LHCN-M2 (cell line): ENCODE measurements at regions not wholly inside any gene's neighbourhood (a gene's known extent, or its start where the extent isn't known, plus 50 kb on each side); places are given as distances from the start of the nearest gene placed in this dataset.
A peak's percentile ranks its signal among the peaks of the same experiment; 100 is the strongest.

Experiments
- DNase-seq: peaks from one replicate; pipeline ENCODE4 v3.0.0-alpha.2; 2012; ENCODE audit warnings: low read depth

DNA sequence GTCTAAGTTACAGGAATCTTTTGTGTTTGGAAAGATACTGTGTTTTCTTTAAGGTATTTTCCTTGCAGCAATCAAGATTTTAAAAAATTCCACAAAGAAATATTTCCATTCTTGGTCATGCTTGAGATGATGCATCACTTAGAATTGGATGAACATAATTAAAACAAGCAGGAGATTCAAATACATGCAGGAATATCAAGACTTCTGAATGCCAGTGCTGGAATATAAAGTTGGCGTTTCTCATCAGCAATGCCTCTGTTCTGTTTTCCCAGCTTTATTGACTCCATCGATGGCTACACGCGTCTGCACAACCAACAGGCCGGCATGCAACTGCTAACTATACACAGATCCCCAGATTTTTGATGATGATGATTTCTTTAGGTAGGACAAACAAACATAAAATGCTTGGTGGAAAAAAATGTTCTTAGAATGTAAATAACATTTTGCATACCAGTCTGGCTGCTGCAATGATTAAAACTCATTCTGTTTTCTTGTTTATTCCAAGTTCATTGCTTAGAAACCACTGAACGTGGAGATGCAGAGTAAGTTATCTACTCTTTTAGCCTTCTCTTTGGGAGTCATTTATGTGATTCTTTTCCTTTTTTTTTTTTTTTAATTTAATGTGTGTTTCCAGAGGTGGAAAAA lies 91.3 kb upstream of the FAM171A1 start:
- no peak for DNase-seq

DNA sequence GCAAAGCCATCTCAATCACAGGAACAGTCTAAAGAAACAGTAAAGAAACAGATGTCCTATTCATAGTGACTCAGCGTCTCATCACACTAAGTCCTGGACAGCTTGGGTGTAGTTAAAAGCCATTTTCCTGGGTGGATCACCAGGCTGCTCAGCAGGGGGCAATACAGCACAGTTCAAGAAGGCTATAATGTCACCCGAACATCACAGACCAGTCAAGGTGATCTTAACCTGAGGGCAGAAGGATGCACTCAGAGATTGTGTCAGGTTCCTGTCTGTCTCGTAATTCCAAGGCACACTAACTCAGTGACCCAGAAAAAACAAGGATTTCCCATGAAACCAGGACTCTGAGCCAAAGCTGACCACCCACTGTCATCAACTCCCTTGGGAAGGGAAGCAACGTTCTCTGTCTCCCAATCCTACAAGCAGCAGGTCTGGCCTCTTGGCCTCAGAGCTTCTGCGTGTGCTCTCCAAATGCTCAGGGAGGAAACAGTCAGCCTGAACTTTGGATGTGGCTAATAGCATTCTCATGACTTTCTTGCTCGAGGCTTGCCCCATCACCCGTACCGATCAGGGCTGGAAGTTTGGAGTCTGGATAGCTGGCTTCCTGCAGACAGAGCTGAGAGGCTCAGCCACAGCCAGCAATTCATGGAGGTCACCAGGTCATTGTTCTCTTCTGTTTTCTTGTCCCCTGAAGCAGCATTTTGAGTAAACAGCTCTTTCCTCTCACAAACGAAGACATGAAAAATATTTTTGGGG lies 90.4 kb upstream of the FAM171A1 start:
- peak; percentile 36 for DNase-seq

DNA sequence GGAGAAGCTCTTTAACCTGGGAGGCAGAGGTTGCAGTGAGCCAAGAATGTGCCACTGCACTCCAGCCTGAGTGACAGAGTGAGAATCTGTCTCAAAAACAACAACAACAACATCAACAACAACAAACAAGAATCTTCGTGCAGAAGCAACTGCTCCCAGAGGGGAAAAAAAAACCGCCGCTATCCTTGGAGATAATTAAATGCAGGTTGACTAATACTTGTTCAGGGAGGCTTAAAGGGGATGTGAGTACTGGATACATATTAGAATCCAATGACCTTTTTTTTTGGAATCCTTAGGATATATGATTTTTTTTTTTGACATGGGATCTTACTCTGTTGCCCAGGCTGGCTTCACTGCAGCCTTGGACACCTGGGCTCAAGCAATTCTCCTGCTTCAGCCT lies 89.6 kb upstream of the FAM171A1 start:
- no peak for DNase-seq

DNA sequence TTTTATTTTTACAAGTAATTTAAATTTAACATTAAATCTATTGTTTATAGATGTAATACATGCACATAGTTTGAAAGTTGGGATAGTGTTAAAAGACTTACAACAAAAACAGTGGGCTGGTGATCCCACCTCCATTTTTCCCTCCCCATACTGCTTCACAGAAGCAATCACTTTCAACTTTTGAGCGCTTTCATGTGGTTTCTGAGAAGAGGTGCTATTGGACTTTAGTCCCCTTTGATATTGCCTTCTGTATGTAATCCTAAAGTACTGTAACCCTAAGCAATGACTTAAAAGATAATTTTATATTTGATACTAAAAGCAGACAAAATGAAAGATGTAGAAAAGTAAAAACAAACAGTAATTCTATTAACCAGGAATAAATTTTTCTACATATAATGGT lies 88.1 kb upstream of the FAM171A1 start:
- no peak for DNase-seq

DNA sequence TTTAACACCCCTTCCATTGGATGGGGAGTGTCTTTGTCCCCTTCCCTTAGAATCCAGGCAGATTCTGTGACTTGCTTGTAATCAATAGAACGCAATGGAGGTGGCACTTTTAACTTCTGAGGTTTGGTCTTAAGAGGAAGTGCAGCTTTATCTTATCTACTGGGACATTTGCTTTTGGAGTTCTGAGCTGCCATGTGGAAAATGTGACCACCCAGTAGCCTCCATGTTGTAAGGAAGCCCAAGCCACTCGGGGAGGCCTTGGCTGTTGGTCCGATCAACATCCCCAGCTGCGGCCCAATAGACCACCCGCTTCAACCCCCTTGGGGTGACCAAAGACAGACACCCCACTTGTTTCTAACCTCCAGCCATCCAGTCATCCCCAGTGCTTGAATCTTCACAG lies 86.3 kb upstream of the FAM171A1 start:
- DNase-seq = no peak

DNA sequence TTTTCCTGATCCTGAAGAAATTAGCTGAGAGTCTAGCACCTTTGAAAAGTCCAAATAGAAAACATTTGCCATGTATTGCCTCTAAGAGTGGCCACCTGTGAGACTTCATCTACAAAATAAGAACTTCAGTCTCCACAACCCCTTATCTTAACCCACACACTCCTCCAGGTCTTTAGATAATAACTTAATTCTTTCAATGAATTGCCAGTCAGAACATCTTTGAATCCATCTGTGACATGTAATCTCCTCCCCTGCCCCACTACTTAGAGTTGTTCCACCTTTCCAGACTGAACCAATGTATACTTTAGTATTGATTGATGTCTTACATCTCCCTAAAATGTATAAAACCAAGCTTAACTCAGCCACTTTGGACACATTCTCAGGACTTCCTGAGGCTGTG lies 84.4 kb upstream of the FAM171A1 start:
- no peak for DNase-seq

DNA sequence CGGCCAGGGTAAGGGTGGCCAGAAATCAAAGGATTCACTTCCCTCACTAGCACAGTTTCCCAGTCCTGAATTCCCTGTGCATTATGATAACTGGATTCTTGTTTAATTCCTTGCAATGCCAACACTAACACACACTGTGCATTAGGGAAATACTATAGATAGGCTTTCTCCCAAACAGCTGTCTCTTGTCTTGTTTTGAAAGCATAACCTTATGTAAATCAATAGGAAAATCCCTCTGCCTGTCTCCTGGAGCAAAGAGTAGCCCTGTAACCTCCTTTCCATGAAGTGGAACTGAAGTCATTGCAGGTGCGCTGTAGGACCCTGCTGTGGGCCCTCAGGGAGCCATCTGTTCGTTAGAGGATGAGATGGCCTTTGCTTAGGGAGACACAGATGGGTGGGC lies 82.8 kb upstream of the FAM171A1 start:
- no peak for DNase-seq

DNA sequence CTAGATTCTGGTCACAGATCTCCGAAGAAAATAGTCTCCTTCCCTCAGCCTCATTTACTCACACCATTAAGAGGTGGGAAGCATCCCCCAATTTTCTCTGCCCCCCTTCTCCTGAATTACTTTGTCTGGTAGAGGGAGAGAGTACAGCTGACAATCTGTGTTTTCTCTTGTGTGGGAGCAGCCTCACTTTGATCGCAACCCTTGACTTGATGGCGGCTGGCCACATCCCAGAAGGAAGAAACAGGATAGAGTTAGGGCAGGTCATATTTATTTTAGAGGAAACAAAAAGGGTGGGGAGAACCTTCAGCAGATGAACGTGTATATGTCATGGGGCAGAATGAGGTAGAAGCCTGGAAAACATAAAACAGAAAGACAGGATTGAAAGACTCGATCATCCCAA lies 82.4 kb upstream of the FAM171A1 start:
- DNase-seq = no peak

DNA sequence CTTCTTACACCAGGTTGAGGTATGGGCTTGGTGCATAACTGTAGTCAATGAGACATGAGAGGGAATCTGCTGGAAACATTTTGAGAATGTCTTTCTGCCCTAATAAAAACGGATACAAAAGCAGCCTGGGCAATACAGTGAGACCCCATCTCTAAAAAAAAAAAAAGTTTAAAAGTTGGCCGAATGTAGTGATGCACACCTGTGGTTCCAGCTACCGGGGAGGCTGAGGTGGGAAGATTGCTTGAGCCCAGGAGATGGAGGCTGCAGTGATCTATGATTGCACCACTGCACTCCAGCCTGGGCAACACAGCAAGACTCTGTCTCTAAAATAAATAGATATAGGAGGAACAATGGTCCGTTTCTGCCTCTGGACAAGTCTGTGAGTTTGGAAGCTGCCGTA lies 81.5 kb upstream of the FAM171A1 start:
- no peak for DNase-seq

DNA sequence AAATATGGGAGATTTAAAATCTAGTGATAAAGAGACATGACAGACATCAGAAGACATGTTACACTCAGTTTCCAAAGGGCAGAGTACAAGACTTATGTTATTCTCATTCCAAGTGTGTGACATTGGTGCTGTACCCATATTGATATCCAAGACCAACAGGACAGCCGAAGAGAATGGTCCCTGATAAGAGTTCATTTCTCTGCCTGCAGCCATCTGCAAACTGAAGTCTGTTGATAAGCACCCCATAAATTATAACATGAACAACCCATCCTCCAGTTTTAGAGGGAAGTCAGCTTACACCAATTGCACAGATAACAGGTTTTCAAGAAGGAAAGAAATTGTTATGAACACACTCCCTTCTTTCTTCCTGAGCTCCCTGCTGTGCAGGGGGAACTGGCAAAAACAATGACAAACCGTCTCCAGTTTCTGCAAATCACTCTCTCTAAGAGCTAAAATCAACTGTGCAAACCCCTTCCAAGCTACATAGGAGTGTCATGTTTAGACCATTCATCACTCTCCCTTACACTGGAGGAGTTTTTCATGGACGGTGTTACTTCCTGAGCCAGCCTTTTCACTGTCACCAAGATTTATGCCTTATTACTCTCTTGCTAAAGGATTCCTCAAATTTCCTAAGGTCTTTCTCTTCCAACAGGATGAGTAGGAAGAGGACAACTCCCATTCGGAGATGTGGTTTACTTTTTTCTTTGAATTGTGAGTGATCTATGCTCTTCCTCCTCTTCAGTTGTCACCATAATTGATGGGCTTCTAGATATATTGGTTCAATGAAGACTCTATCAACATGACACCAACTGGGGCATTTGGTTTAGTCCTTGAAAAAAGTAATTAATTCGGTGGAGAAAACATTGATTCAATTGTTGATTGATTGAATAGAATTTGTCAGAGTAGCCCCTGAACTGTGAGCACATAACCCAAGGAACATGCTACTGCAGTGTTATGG lies 80.3 kb upstream of the FAM171A1 start:
- DNase-seq = no peak

DNA sequence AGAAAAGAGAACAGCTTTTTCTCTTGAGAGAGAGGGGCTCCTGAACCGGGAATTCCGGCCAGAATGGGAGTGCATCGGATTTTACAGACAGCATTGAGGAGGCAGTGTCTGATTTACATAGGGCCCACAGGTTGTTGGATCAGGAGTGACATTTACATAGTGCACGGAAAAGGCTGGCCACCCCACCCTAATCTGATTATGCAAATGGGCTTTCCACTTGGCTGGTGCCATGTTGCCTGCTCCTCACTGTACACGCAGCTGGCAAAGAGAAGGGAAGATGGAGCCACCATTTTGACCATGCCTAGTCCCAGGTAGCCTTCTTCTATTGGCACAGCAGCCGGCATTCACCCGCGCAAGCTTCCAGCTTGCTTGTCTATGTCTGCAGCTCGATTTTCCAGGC lies 77.5 kb upstream of the FAM171A1 start:
- DNase-seq = no peak

DNA sequence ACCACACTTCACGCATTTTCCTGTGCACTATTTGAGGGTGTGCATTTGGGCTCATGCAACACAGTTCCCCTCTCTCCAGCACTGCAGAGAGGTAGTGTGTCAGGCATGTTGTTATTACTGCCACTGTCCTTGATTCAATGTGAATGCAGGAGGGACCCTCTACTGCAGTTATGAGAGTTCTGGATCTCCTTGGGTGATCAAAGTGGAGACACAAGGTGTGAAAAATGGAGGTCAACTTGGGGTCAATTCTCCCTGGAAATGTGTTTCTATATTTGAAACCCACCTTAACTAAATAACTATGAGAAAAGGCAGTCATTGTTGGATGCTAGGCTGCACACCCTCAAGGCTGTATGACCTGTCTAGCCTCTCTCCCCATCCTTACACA lies 73.9 kb upstream of the FAM171A1 start:
- no peak for DNase-seq

DNA sequence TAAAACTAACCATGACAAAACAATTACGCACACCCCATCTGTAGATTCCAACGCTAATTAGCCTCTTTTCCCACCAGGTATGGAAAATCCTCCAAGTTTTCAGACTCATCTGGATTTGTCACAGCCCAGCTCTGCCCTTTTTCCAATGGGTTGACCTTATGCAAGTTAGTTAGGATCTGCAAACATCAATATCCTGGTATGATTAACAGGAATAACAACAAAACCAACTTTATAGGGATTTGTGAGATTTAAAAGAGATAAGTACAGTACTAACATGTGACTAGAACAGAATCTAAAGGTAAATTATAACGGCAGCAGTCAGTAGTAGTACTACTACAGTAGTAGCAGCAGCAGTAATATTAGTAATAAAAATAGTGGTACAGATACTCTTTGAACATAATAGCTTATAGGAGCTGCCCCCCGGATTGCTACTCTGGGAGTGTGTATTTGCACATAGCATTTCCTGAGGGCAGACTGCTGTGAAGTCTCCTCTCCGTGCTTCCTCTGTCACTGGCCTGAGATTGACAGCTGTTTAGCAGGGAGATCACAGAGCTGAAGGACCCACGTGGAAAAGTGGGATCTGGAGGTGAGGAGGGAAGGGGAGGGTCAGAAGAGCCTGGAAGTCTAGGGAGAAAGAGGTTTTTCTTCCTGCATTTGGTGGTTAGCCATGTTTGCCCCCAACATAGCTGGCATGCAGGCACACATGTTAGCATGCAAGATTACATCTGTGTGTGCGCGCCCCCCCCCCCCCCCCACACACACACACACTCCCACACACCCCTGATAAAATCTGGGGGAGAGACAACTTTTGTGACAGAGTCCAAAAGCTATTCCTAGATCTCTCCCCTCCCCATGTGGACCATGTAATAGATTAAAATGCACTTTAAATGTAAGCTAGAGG lies 73.3 kb upstream of the FAM171A1 start:
- DNase-seq = no peak

DNA sequence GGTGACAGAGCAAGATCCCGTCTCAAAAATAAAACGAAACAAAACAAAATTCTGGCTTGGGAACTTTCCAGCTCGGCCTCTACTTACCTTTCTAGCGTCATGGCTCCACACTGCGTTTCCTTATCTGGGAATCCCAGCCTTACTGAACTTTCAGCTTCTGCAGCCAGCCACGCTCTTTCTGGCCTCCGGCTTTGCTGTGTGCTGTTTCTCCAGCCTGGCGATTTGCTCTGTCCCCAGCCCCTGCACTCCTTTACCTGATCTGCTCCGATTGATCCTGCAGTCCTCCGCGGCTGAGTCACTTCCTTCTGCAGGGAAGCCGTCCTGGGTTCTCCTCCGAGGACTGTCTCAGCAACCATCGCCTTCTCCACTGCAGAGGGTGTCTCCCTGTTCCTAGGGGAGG lies 71.0 kb upstream of the FAM171A1 start:
- DNase-seq = no peak

DNA sequence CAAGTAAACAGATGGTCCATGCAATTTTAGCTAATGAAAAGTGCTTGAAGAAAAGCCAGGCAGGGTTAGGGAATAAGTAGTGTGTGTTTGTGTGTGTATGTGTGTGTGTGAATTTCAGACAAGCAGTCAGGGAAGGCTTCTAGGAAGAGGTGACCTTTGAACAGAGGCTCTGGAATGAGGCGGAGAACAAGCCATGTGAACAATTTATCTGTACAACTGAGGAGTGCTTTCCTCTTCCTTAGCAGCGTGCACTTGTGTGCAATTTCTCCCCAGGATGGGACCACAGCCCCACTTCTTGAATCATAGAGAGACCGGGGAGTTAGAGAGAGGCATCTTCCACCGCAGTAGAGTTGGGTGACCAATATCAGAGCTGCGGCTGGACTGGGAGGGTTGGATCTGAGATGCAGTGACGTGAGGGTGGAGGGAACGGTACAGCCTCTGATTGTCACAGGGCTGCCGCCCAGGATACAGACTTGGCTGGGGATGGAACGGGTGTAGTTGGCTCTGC lies 69.2 kb upstream of the FAM171A1 start:
- no peak for DNase-seq

DNA sequence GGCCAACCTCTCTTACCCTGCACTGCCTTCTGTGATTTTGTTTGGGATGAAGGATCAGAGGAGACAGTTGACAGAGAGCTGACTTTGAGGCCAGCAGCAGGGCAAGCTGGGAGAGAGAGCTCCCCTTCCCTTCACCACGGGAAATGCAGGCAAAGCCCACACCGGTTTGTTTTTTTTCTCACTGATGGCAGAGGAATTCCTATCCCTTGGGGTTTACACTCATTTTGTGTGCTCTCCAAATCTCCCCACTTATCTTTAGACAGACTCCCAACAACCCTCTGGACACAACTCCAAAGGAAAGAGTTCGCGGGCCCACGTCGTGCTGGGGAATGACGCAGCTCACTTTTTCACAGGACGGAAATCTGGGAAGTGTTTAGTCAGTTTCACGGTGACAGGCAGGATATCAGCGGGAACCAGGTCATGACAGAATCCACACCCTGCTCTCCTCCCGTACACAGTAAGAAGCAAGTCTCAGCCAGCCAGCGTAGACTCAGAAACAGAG lies 68.3 kb upstream of the FAM171A1 start:
- peak; percentile 42 for DNase-seq

DNA sequence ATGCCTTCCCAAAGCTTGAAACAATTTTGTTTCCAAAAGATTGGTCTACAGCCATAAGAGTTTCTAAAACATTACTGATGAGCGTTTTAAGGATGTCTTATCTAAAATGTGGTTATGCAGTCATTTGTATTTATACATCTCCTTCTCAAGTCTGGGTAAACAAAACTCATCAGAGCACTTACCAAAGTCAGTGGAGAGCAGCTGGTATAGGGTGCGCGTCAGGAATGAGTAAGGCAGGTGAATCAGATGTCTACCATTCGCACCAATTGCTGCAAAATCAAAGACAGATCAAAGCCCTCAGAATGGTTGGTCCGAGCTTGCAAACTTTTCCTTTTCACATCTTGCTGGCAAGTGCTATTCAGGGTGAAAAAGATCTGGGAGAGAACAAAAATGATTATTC lies 65.6 kb upstream of the FAM171A1 start:
- no peak for DNase-seq

DNA sequence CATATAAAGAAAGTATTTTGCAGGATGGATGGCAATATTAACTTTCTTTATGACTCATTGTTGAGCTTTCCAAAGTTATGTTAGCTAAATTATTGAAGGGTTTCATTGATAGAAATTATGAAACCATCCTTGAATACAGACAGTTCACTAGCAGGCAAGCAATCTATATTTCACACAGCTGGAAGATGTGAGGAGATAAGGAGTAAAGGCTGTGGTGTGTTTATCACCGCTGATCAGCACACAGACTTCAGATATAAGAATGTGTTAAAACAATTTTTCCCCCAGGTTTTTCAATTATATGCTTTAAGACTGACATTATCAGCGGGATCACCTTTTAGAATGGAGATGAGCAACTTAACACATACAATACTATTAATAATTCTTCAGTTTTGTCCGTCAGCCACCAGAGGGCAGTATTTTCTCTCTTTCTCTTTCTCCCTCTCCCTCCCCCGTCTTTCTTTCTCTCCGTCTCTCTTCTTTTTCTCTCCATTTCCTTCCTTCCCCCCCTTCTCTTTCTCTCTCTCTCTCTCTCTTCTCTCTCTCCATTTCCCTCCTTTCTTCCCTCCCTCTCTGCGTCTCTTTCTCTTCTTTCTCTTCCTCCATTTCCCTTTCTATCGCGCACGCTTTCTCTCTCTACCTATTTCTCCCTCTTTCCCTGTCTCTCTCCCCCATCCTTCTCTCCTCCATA lies 62.9 kb upstream of the FAM171A1 start:
- DNase-seq = peak; percentile 45

DNA sequence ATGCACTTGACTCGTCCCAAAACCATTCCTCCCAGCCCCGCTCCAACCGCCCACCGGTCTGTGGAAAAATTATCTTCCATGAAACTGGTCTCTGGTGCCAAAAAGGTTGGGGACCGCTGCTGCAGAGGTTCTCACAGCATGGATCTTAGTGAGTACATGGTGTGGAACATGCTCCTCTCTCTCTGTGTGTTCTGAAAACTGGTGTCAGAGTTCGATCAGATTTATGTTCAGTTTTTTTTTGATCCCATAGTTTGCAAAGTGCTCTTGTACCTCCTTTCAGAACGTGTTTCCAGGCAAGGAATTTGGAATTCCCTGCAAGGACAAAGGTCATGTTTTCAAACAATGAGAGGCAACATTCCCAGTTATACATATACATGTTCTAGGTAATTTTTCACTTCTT lies 61.2 kb upstream of the FAM171A1 start:
- no peak for DNase-seq
